SK-N-SH (cell line): ENCODE measurements at regions not wholly inside any gene's neighbourhood (a gene's known extent, or its start where the extent isn't known, plus 50 kb on each side); places are given as distances from the start of the nearest gene placed in this dataset.

Experiments
- CTCF ChIP-seq: fragments of 200-600 bp; sonication (generic); IDR thresholded peaks from 2 replicates; pipeline ENCODE4 v1.6.1; 2017; ENCODE audit warnings: antibody characterized with exemption, mild to moderate bottlenecking, moderate library complexity
- ELF1 ChIP-seq: IDR thresholded peaks from 2 replicates; pipeline ENCODE4 v1.4.0; 2012
- EP300 ChIP-seq, 2 experiments: IDR thresholded peaks; 2 replicates each; pipeline versions ENCODE4 v1.4.0 to v1.6.1; 2012; ENCODE audit warnings: borderline replicate concordance in 1 of 2, low read depth in 1 of 2, low read length in 1 of 2
- EZH2phosphoT487 ChIP-seq: fragments of 200-600 bp; sonication (generic); IDR thresholded peaks from 2 replicates; pipeline ENCODE4 v1.6.1; 2017; ENCODE audit warnings: low read depth, mixed run types, mild to moderate bottlenecking, antibody characterized with exemption, moderate library complexity, borderline replicate concordance
- GABPA ChIP-seq: IDR thresholded peaks from 2 replicates; pipeline ENCODE4 v1.4.0; 2012; ENCODE audit warnings: low read depth, mild to moderate bottlenecking
- IRF3 ChIP-seq: fragments of 150-350 bp; IDR thresholded peaks from 2 replicates; pipeline ENCODE4 v1.6.1; 2016; ENCODE audit warnings: mild to moderate bottlenecking, low read depth, low read length
- MAX ChIP-seq: IDR thresholded peaks from 2 replicates; pipeline ENCODE4 v1.4.0; 2012; ENCODE audit warnings: low read depth
- MEF2A ChIP-seq: IDR thresholded peaks from 2 replicates; pipeline ENCODE4 v1.4.0; 2012; ENCODE audit warnings: low read depth, borderline replicate concordance
- NFIC ChIP-seq: IDR thresholded peaks from 2 replicates; pipeline ENCODE4 v1.4.0; 2012; ENCODE audit warnings: borderline replicate concordance
- NRF1 ChIP-seq: IDR thresholded peaks from 2 replicates; pipeline ENCODE4 v1.6.1; 2012; ENCODE audit warnings: low read depth, mild to moderate bottlenecking, low read length
- RFX5 ChIP-seq: IDR thresholded peaks from 2 replicates; pipeline ENCODE4 v1.6.1; 2012; ENCODE audit warnings: mild to moderate bottlenecking, improper control_type of control experiment, low read length
- TEAD4 ChIP-seq: IDR thresholded peaks from 2 replicates; pipeline ENCODE4 v1.4.0; 2012; ENCODE audit warnings: mild to moderate bottlenecking, borderline replicate concordance; ENCODE audit not compliant: insufficient read depth
- USF1 ChIP-seq: IDR thresholded peaks from 2 replicates; pipeline ENCODE4 v1.4.0; 2012; ENCODE audit warnings: low read depth, borderline replicate concordance

- TF ChIP-seq EZH2phosphoT487 (no peak), CTCF (no peak), EP300 (IDR thresholded peaks at IDR 0.05; ENCODE audit: borderline replicate concordance in 1 of 2, low read depth in 1 of 2, low read length in 1 of 2) (no peak), NFIC (no peak), TEAD4 (no peak), ELF1 (no peak), MEF2A (no peak), RFX5 (no peak), MAX (no peak), USF1 (no peak), GABPA (no peak), NRF1 (no peak), IRF3 (no peak)
Measured at GRCh38 chr7:46368871-46369270, 447.8 kb upstream of the IGFBP3 start.
